ENCODE measurements at regions not wholly inside any gene's neighbourhood (a gene's known extent, or its start where the extent isn't known, plus 50 kb on each side); places are given as distances from the start of the nearest gene placed in this dataset.
A peak's percentile ranks its signal among the peaks of the same experiment; 100 is the strongest.

DNA sequence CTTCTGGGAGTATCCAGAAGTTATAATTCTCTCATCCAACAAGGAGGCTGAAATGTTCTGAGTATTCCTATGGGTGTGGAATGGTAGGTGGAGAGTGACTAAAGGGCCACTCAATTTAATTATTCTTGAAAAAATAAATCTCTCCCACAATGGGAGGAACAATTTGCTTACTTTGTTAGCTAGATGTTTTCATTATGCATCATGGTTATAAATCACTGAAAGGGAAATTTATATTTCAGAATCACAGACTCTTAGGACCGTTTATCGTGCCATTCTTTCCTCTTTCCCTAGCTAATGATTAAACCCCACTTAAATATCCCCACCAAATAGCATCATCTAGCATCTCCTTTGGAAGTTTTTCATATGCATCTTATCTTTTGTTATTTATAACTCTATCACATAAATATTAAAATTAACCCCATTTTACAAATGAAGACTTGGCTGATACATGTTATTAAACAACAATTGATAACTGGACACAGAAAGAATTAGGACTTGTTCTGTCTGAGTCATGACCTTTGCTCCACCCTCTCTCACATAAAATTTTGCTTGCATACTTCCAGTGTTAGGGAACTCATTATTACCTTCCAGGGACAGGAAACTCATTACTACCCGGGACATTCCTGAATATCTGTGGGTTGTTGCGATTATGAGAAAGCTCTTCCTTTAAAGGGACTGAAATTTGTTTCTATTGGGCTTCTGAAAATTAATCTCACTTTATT is 94.9 kb upstream of the NMUR2 start:
- H3K9me3 ChIP-seq, result no peaks in the 10 kb centered on the region
- no peaks in the 10 kb centered on the region for H3K27me3 ChIP-seq
- no peaks in the 10 kb centered on the region for H3K4me1 ChIP-seq
- intact Hi-C loops (cut with DNase I; ENCODE audit: low total_unique reads) (no loop called here), in situ Hi-C loops (cut with MboI; ENCODE audit: low pct_ligation_motif_present in 1 of 4, low pct_unique_long_range_greater_than_20kb in 1 of 4, low sequenced_read_pairs in 3 of 4) (loop anchor here in 3 of 4 donors (10.0 to 25.0 kb wide), 2 partner anchors 663 to 675 kb away; no protein-coding TSS in a partner anchor)
- no peak overlapping the region for H3K27ac ChIP-seq
- DNase-seq, result no peak
- TF ChIP-seq POLR2AphosphoS5 (IDR thresholded peaks at IDR 0.05), result no peak
- TF ChIP-seq, protein P1, sequence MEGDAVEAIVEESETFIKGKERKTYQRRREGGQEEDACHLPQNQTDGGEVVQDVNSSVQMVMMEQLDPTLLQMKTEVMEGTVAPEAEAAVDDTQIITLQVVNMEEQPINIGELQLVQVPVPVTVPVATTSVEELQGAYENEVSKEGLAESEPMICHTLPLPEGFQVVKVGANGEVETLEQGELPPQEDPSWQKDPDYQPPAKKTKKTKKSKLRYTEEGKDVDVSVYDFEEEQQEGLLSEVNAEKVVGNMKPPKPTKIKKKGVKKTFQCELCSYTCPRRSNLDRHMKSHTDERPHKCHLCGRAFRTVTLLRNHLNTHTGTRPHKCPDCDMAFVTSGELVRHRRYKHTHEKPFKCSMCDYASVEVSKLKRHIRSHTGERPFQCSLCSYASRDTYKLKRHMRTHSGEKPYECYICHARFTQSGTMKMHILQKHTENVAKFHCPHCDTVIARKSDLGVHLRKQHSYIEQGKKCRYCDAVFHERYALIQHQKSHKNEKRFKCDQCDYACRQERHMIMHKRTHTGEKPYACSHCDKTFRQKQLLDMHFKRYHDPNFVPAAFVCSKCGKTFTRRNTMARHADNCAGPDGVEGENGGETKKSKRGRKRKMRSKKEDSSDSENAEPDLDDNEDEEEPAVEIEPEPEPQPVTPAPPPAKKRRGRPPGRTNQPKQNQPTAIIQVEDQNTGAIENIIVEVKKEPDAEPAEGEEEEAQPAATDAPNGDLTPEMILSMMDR (IDR thresholded peaks at IDR 0.05), result no peak
- no peak for TF ChIP-seq POLR2A (IDR thresholded peaks at IDR 0.05)
- no peak for TF ChIP-seq EP300 (IDR thresholded peaks at IDR 0.05; ENCODE audit: low read depth)
- no peak overlapping the region for H3K4me3 ChIP-seq
- H3K36me3 ChIP-seq, result no peaks in the 10 kb centered on the region
- WGBS, 2 donors (ENCODE audit: low coverage in 1 of 2), result 17 to 51% methylated on average over 4 of the region's 4 CpGs

DNA sequence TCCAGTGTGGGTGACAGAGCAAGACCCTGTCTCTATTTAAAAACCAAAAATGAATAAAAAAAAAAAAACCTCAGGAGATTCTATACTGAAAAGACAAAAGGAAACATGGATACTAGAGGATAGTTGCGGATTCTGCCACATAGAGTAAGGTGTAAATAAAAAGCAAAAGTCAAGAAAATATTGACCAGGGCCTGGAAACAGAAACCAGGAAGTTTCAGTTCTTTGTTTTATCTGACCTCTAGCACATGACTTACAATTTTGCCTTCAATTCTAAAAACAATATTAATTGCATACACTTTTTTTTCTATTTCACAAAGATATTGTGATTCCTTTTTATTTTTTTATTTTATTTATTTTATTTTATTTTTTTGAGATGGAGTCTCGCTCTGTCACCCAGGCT is 96.2 kb upstream of the NMUR2 start:
- Histone ChIP-seq H3K27me3 (no peaks in the 10 kb centered on the region), H3K9me3 (no peaks in the 10 kb centered on the region), H3K4me3 (no peak overlapping the region), H3K27ac (no peak overlapping the region), H3K36me3 (no peaks in the 10 kb centered on the region), H3K4me1 (no peaks in the 10 kb centered on the region)
- in situ Hi-C loops (cut with MboI; ENCODE audit: low pct_ligation_motif_present in 1 of 4, low pct_unique_long_range_greater_than_20kb in 1 of 4, low sequenced_read_pairs in 3 of 4) (loop anchor here in 3 of 4 donors (10.0 to 25.0 kb wide), 2 partner anchors 664 to 676 kb away; no protein-coding TSS in a partner anchor), intact Hi-C loops (cut with DNase I; ENCODE audit: low total_unique reads) (no loop called here)
- TF ChIP-seq EP300 (IDR thresholded peaks at IDR 0.05; ENCODE audit: low read depth), result no peak
- TF ChIP-seq, protein P1 (IDR thresholded peaks at IDR 0.05), result no peak
- TF ChIP-seq POLR2A (IDR thresholded peaks at IDR 0.05), result no peak
- TF ChIP-seq POLR2AphosphoS5 (IDR thresholded peaks at IDR 0.05), result no peak
- no peak for DNase-seq
- 91 to 100% methylated on average over 2 of the region's 2 CpGs for WGBS, 2 donors (ENCODE audit: low coverage in 1 of 2)

DNA sequence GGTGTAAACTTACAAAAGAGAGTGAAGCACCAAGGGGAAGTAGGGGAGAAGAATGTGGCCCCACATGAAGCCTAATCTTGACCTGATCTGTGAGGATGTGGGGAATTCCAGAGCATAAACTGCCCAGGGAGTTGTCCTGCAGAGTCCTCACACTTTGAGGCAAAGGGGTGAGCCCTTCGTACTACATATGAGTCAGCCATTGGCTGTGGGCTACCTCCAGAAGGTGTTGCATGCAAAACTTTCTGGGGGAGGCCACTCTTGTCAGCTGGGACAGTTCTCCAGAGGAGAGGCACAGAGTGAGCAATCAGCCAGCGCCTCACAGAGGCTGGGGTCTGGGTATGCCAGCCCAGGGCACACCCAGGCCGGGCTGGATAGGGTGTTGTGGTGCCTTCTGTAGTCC is 98.1 kb upstream of the NMUR2 start:
- intact Hi-C loops (cut with DNase I; ENCODE audit: low total_unique reads) (no loop called here), in situ Hi-C loops (cut with MboI; ENCODE audit: low pct_ligation_motif_present in 1 of 4, low pct_unique_long_range_greater_than_20kb in 1 of 4, low sequenced_read_pairs in 3 of 4) (loop anchor here in 3 of 4 donors (10.0 to 25.0 kb wide), 2 partner anchors 666 to 678 kb away; no protein-coding TSS in a partner anchor)
- H3K4me3 ChIP-seq, result no peak overlapping the region
- H3K4me1 ChIP-seq, result no peaks in the 10 kb centered on the region
- TF ChIP-seq, protein P1 (IDR thresholded peaks at IDR 0.05), result no peak
- TF ChIP-seq POLR2A (IDR thresholded peaks at IDR 0.05), result no peak
- TF ChIP-seq POLR2AphosphoS5 (IDR thresholded peaks at IDR 0.05), result no peak
- TF ChIP-seq EP300 (IDR thresholded peaks at IDR 0.05; ENCODE audit: low read depth), result no peak
- peaks cover 4% of the 10 kb centered on the region for H3K27me3 ChIP-seq
- H3K27ac ChIP-seq, result no peak overlapping the region
- H3K9me3 ChIP-seq, result no peaks in the 10 kb centered on the region
- H3K36me3 ChIP-seq, result no peaks in the 10 kb centered on the region
- 87 to 100% methylated on average over 1 to 3 of the region's 3 CpGs for WGBS, 2 donors (ENCODE audit: low coverage in 1 of 2)
- DNase-seq, result no peak

DNA sequence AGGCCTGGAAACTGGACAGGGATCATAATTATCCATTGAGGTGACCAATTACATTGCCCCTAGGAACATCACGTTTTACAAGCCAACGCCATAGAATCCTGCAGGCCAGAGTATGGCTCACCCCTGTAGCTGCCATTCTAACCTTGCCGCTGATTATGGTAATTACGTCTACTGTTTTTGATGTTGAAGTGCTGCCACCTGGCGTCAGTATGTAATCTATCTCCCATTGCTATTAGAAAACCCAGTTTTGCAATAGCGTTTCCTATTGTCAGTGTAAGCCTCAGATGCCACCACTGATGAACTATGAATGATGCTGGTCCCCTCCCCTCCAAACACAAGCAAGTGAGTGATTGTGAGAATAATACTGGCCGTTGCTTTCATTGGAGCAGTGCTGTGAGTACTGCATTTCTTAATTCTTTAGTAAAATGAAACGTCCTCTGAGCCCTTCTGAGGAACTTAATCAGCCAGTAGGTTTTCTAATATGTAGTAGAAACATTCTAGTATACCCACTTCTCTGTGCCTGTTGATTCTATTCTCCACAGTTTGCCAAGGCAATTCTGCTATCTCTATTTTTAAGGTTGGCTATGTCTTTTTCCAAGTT is 100.5 kb upstream of the NMUR2 start:
- H3K27me3 ChIP-seq, result peaks cover 4% of the 10 kb centered on the region
- no peaks in the 10 kb centered on the region for H3K4me1 ChIP-seq
- in situ Hi-C loops (cut with MboI; ENCODE audit: low pct_ligation_motif_present in 1 of 4, low pct_unique_long_range_greater_than_20kb in 1 of 4, low sequenced_read_pairs in 3 of 4) (loop anchor here in 3 of 4 donors (10.0 to 25.0 kb wide), 2 partner anchors 668 to 681 kb away; no protein-coding TSS in a partner anchor), intact Hi-C loops (cut with DNase I; ENCODE audit: low total_unique reads) (no loop called here)
- no peaks in the 10 kb centered on the region for H3K36me3 ChIP-seq
- 5 to 9% methylated on average over 7 to 8 of the region's 8 CpGs for WGBS, 2 donors (ENCODE audit: low coverage in 1 of 2)
- no peak overlapping the region for H3K27ac ChIP-seq
- TF ChIP-seq, protein P1 (IDR thresholded peaks at IDR 0.05), result peak; percentile 44 to 55 (median 53)
- TF ChIP-seq POLR2AphosphoS5 (IDR thresholded peaks at IDR 0.05), result no peak
- no peak overlapping the region for H3K4me3 ChIP-seq
- H3K9me3 ChIP-seq, result no peaks in the 10 kb centered on the region
- DNase-seq, result peak; percentile 57
